B cell (primary cell): ENCODE measurements at regions not wholly inside any gene's neighbourhood (a gene's known extent, or its start where the extent isn't known, plus 50 kb on each side); places are given as distances from the start of the nearest gene placed in this dataset.

Experiments
- ATAC-seq: fragments of 200-7000 bp; cut with Tn5 transposase; one replicate; pipeline ENCODE4 v1.10.0; 2021; ENCODE audit warnings: low read depth, mild to moderate bottlenecking, moderate number of reproducible peaks, moderate library complexity
- CTCF ChIA-PET: fragments of 350-600 bp; sonication (Branson Sonifier 250); formaldehyde crosslinking; loops from one replicate; lab custom pipeline; 2021; ENCODE audit warnings: antibody characterized with exemption, inconsistent platforms; lab: Charles Lee
- POLR2A ChIA-PET: fragments of 350-600 bp; sonication (Branson Sonifier 250); formaldehyde crosslinking; loops from one replicate; lab custom pipeline; 2021; ENCODE audit warnings: antibody characterized with exemption; lab: Charles Lee
- DNase-seq: peaks from one replicate; pipeline ENCODE4 v3.0.0; 2013
- H2AFZ ChIP-seq: 2 replicates; pipeline ENCODE4 v1.6.1; 2012; ENCODE audit warnings: mild to moderate bottlenecking, low read depth, low read length; ENCODE audit not compliant: insufficient read depth, poor library complexity, severe bottlenecking
- H3K27ac ChIP-seq, 2 donors: 1 replicate in 1 of 2; 2 replicates in 1 of 2; pipeline ENCODE4 v1.5.1; 2012 to 2013; ENCODE audit warnings: low read length in 2 of 2, mild to moderate bottlenecking in 2 of 2, moderate library complexity in 1 of 2
- H3K27me3 ChIP-seq, 4 experiments: fragments of 200-600 bp in 1 of 4; sonication (generic) in 1 of 4; replicated peaks in 1 of 4; 1 replicate in 2 of 4; 2 replicates in 2 of 4; pipeline versions ENCODE4 v1.6.1 to v1.7.0; 2013 to 2016; ENCODE audit warnings: low read length in 3 of 4, mild to moderate bottlenecking in 2 of 4, mixed read lengths in 1 of 4, moderate library complexity in 1 of 4; ENCODE audit not compliant: insufficient read depth in 4 of 4, control insufficient read depth in 3 of 4; ENCODE audit errors: control extremely low read depth in 1 of 4
- H3K36me3 ChIP-seq, 2 experiments: replicated peaks in 1 of 2; 1 replicate in 1 of 2; 2 replicates in 1 of 2; pipeline versions ENCODE4 v1.6.1 to v1.7.1; 2013; ENCODE audit warnings: low read length in 1 of 2; ENCODE audit not compliant: insufficient read depth in 2 of 2, control insufficient read depth in 1 of 2; ENCODE audit errors: control extremely low read depth in 1 of 2, extremely low read depth in 1 of 2
- H3K4me1 ChIP-seq, 2 donors: fragments of 200-600 bp in 1 of 2; sonication (generic) in 1 of 2; 1 replicate in 1 of 2; 2 replicates in 1 of 2; pipeline versions ENCODE4 v1.5.1 to v1.6.1; 2013 to 2017; ENCODE audit warnings: low read length in 2 of 2; ENCODE audit not compliant: control insufficient read depth in 2 of 2, insufficient read depth in 2 of 2
- H3K4me2 ChIP-seq: replicated peaks from 2 replicates; pipeline ENCODE3; 2012; ENCODE audit warnings: mild to moderate bottlenecking, low read depth, low read length; ENCODE audit not compliant: poor library complexity, severe bottlenecking
- H3K4me3 ChIP-seq, 5 experiments: fragments of 200-600 bp in 1 of 5; sonication (generic) in 1 of 5; 1 replicate in 3 of 5; 2 replicates in 2 of 5; pipeline versions ENCODE4 v1.5.1 to v1.7.0; 2011 to 2016; ENCODE audit warnings: low read length in 4 of 5, mild to moderate bottlenecking in 4 of 5, low read depth in 2 of 5, control low read depth in 1 of 5, moderate library complexity in 1 of 5; ENCODE audit not compliant: insufficient read depth in 1 of 5; ENCODE audit errors: control extremely low read depth in 1 of 5, extremely low read depth in 1 of 5
- H3K79me2 ChIP-seq: fragments of 200-600 bp; sonication (generic); one replicate; pipeline ENCODE4 v1.6.0; 2016; ENCODE audit warnings: low read length; ENCODE audit not compliant: control insufficient read depth, insufficient read depth
- H3K9ac ChIP-seq: fragments of 200-600 bp; sonication (generic); 2 replicates; pipeline ENCODE4 v1.6.1; 2017; ENCODE audit warnings: mild to moderate bottlenecking, low read length, moderate library complexity
- H3K9me3 ChIP-seq, 3 donors: one replicate each; pipeline versions ENCODE4 v1.6.1 to v1.7.1; 2013; ENCODE audit warnings: low read length in 2 of 3; ENCODE audit not compliant: control insufficient read depth in 2 of 3, insufficient read depth in 1 of 3; ENCODE audit errors: control extremely low read depth in 1 of 3
- H4K20me1 ChIP-seq: 2 replicates; pipeline ENCODE4 v1.6.0; 2012; ENCODE audit warnings: mild to moderate bottlenecking, low read length; ENCODE audit not compliant: insufficient read depth, control insufficient read depth, poor library complexity, severe bottlenecking
- H3K27ac Mint-ChIP-seq: one replicate; pipeline ENCODE4 v1.8.0; 2021; ENCODE audit warnings: mixed read lengths
- H3K27me3 Mint-ChIP-seq: one replicate; pipeline ENCODE4 v1.8.0; 2021; ENCODE audit warnings: mixed read lengths
- H3K4me1 Mint-ChIP-seq: one replicate; pipeline ENCODE4 v1.8.0; 2021; ENCODE audit warnings: mixed read lengths
- H3K4me3 Mint-ChIP-seq: one replicate; pipeline ENCODE4 v1.8.0; 2021; ENCODE audit warnings: mixed read lengths
- H3K9me3 Mint-ChIP-seq: one replicate; pipeline ENCODE4 v1.8.0; 2022; ENCODE audit warnings: mixed read lengths; ENCODE audit not compliant: insufficient read depth
- CTCF ChIP-seq: fragments of 200-600 bp; IDR thresholded peaks from one replicate; pipeline ENCODE4 v1.8.0; 2022; ENCODE audit warnings: antibody characterized with exemption, mild to moderate bottlenecking
- EZH2 ChIP-seq: IDR thresholded peaks from 2 replicates; pipeline ENCODE4 v1.6.1; 2012; ENCODE audit warnings: borderline replicate concordance, low read depth, mild to moderate bottlenecking, moderate library complexity, low read length; ENCODE audit not compliant: insufficient read depth, poor library complexity, severe bottlenecking
- WGBS: methylation state at CpG from one replicate; pipeline ENCODE4 v1.1.5; 2013; ENCODE audit warnings: missing lambda C conversion rate; ENCODE audit not compliant: insufficient coverage; 5-methylcytosine and 5-hydroxymethylcytosine counted together
- intact Hi-C: fragments of 100-400 bp; cut with micrococcal nuclease; formaldehyde crosslinking; loops from one replicate; pipeline ENCODE4 v1.10.0; 2022

- H4K20me1 ChIP-seq = no peaks in the 10 kb centered on the region
- no peak for TF ChIP-seq EZH2
- no peak for TF ChIP-seq CTCF
- no CpG with 5 or more reads among the region's 2 CpGs for WGBS
- H3K27ac ChIP-seq = no peak overlapping the region
- POLR2A ChIA-PET = no interaction called here
- Mint-ChIP-seq H3K4me1 (no peaks in the 10 kb centered on the region), H3K9me3 (no peaks in the 10 kb centered on the region), H3K27me3 (no peaks in the 10 kb centered on the region), H3K27ac (no peak overlapping the region), H3K4me3 (no peak overlapping the region)
- CTCF ChIA-PET = no interaction called here
- H3K9ac ChIP-seq = no peak overlapping the region
- ATAC-seq = no peak
- H3K4me1 ChIP-seq = no peaks in the 10 kb centered on the region
- DNase-seq = no peak
- H3K4me2 ChIP-seq = no peak overlapping the region
- no peak overlapping the region for H3K4me3 ChIP-seq
- no peaks in the 10 kb centered on the region for H3K36me3 ChIP-seq
- no peaks in the 10 kb centered on the region for H3K79me2 ChIP-seq
- intact Hi-C loops = no loop called here
- H3K27me3 ChIP-seq = no peaks in the 10 kb centered on the region
- no peaks in the 10 kb centered on the region for H3K9me3 ChIP-seq
- no peak overlapping the region for H2AFZ ChIP-seq
Observed at GRCh38 chr2:21396252-21396651, 272.5 kb downstream of the TDRD15 start.

- no peaks in the 10 kb centered on the region for H3K4me1 ChIP-seq
- TF ChIP-seq EZH2 = no peak
- no peak for TF ChIP-seq CTCF
- H3K4me3 Mint-ChIP-seq = no peak overlapping the region
- no peak overlapping the region for H3K9ac ChIP-seq
- H3K79me2 ChIP-seq = no peaks in the 10 kb centered on the region
- H3K27me3 Mint-ChIP-seq = no peaks in the 10 kb centered on the region
- WGBS = 87% methylated on average over 2 of the region's 4 CpGs
- H3K27ac ChIP-seq = no peak overlapping the region
- ChIA-PET POLR2A (no interaction called here), CTCF (no interaction called here)
- no peaks in the 10 kb centered on the region for H3K4me1 Mint-ChIP-seq
- H3K9me3 ChIP-seq = no peaks in the 10 kb centered on the region
- no peaks in the 10 kb centered on the region for H3K27me3 ChIP-seq
- H2AFZ ChIP-seq = no peak overlapping the region
- H4K20me1 ChIP-seq = no peaks in the 10 kb centered on the region
- no peak overlapping the region for H3K27ac Mint-ChIP-seq
- DNase-seq (no peak), ATAC-seq (no peak)
- intact Hi-C loops = no loop called here
- no peaks in the 10 kb centered on the region for H3K36me3 ChIP-seq
- no peak overlapping the region for H3K4me2 ChIP-seq
- H3K4me3 ChIP-seq = no peak overlapping the region
- H3K9me3 Mint-ChIP-seq = peaks cover 2% of the 10 kb centered on the region
Observed at GRCh38 chr2:21401022-21401698, 277.4 kb downstream of the TDRD15 start.
